HG03175 (cell line): ENCODE measurements at regions not wholly inside any gene's neighbourhood (a gene's known extent, or its start where the extent isn't known, plus 50 kb on each side); places are given as distances from the start of the nearest gene placed in this dataset.
A peak's percentile ranks its signal among the peaks of the same experiment; 100 is the strongest.

Source experiments
- ATAC-seq: cut with Tn5 transposase; IDR thresholded peaks from one replicate; pipeline ENCODE4 v1.9.1; 2021; ENCODE audit warnings: mild to moderate bottlenecking, moderate library complexity; ENCODE audit not compliant: unreplicated experiment

- ATAC-seq = no peak
These were observed 297.0 kb upstream of the NXPH2 start for GRCh38 chr2:139077099-139077737.

- ATAC-seq = no peak
These were observed 287.7 kb upstream of the NXPH2 start for GRCh38 chr2:139067874-139068273.

- no peak for ATAC-seq
These were observed 286.9 kb upstream of the NXPH2 start for GRCh38 chr2:139067072-139067471.

GRCh38 chr2:139064159-139064558 lies 284.0 kb upstream of the NXPH2 start:
- no peak for ATAC-seq

GRCh38 chr2:139059617-139060016 lies 279.4 kb upstream of the NXPH2 start:
- no peak for ATAC-seq

- ATAC-seq = no peak
These were observed 275.0 kb upstream of the NXPH2 start for GRCh38 chr2:139055202-139055601.

- no peak for ATAC-seq
These were observed 267.8 kb upstream of the NXPH2 start for GRCh38 chr2:139048017-139048416.

GRCh38 chr2:139045524-139045923 lies 265.3 kb upstream of the NXPH2 start:
- no peak for ATAC-seq

- ATAC-seq = no peak
These were observed 253.9 kb upstream of the NXPH2 start for GRCh38 chr2:139034064-139034463.

GRCh38 chr2:139033300-139033699 lies 253.1 kb upstream of the NXPH2 start:
- no peak for ATAC-seq

GRCh38 chr2:139031722-139032121 lies 251.5 kb upstream of the NXPH2 start:
- ATAC-seq = peak; percentile 67

GRCh38 chr2:139020287-139020686 lies 240.1 kb upstream of the NXPH2 start:
- no peak for ATAC-seq

GRCh38 chr2:139018252-139018651 lies 238.1 kb upstream of the NXPH2 start:
- no peak for ATAC-seq

- no peak for ATAC-seq
These were observed 226.9 kb upstream of the NXPH2 start for GRCh38 chr2:139007130-139007529.

- no peak for ATAC-seq
These were observed 220.1 kb upstream of the NXPH2 start for GRCh38 chr2:139000131-139000785.

GRCh38 chr2:138997856-138998517 lies 217.8 kb upstream of the NXPH2 start:
- ATAC-seq = no peak

GRCh38 chr2:138997346-138997745 lies 217.2 kb upstream of the NXPH2 start:
- no peak for ATAC-seq

- no peak for ATAC-seq
These were observed 214.3 kb upstream of the NXPH2 start for GRCh38 chr2:138994502-138994901.

GRCh38 chr2:138985881-138986280 lies 205.7 kb upstream of the NXPH2 start:
- no peak for ATAC-seq

- ATAC-seq = no peak
These were observed 199.1 kb upstream of the NXPH2 start for GRCh38 chr2:138979131-138979785.

GRCh38 chr2:138974651-138975050 lies 194.5 kb upstream of the NXPH2 start:
- no peak for ATAC-seq

GRCh38 chr2:138964418-138964817 lies 184.2 kb upstream of the NXPH2 start:
- no peak for ATAC-seq
